ENCODE measurements at regions not wholly inside any gene's neighbourhood (a gene's known extent, or its start where the extent isn't known, plus 50 kb on each side); places are given as distances from the start of the nearest gene placed in this dataset.

GRCh38 chr1:98068016-98068415, 147.2 kb upstream of the DPYD start:
- no peak for TF ChIP-seq KLF10 (tag by site-specific recombination; IDR thresholded peaks at IDR 0.05)
- TF ChIP-seq ATF2 (tag by site-specific recombination; IDR thresholded peaks at IDR 0.05; ENCODE audit: low read depth): no peak
- no peak for TF ChIP-seq ZNF677 (tag by site-specific recombination; IDR thresholded peaks at IDR 0.05)
- TF ChIP-seq ZBTB6 (tag by site-specific recombination; IDR thresholded peaks at IDR 0.05): no peak
- TF ChIP-seq CTCF (tag by site-specific recombination; IDR thresholded peaks at IDR 0.05): no peak
- TF ChIP-seq ZNF157 (tag by site-specific recombination; IDR thresholded peaks at IDR 0.05): no peak
- TF ChIP-seq MEIS1 (CRISPR knock-in tag; IDR thresholded peaks at IDR 0.05; ENCODE audit: borderline replicate concordance): no peak
- TF ChIP-seq ZBTB17 (tag by site-specific recombination; IDR thresholded peaks at IDR 0.05): no peak
- TF ChIP-seq ZNF76 (tag by site-specific recombination; IDR thresholded peaks at IDR 0.05; ENCODE audit: borderline replicate concordance, low read depth): no peak
- no peak for TF ChIP-seq ZNF792 (tag by site-specific recombination; IDR thresholded peaks at IDR 0.05)
- no peak for TF ChIP-seq KLF16 (tag by site-specific recombination; IDR thresholded peaks at IDR 0.05)
- no peak for TF ChIP-seq ZNF513 (tag by site-specific recombination; IDR thresholded peaks at IDR 0.05)
